SK-N-SH treated with all-trans-retinoic acid at 6 μM for 48 hours (cell line): ENCODE measurements at regions not wholly inside any gene's neighbourhood (a gene's known extent, or its start where the extent isn't known, plus 50 kb on each side); places are given as distances from the start of the nearest gene placed in this dataset.

Source experiments
- ATAC-seq: fragments of 200-7000 bp; cut with Tn5 transposase; 3 replicates; pipeline ENCODE4 v1.9.1; 2020; ENCODE audit warnings: mild to moderate bottlenecking, moderate library complexity
- ARNTL ChIP-seq: fragments of 450-650 bp; formaldehyde crosslinking; IDR thresholded peaks from 2 replicates; pipeline ENCODE4 v1.5.0; 2020; ENCODE audit warnings: low read depth, mild to moderate bottlenecking, moderate library complexity, borderline replicate concordance
- BACH2 ChIP-seq: fragments of 250-450 bp; sonication (Bioruptor Pico); IDR thresholded peaks from 2 replicates; pipeline ENCODE4 v1.9.0; 2021; ENCODE audit warnings: mild to moderate bottlenecking, borderline replicate concordance
- CREB5 ChIP-seq: fragments of 250-450 bp; sonication (Bioruptor Pico); IDR thresholded peaks from 2 replicates; pipeline ENCODE4 v1.5.1; 2020; ENCODE audit warnings: low read depth, mild to moderate bottlenecking, moderate library complexity
- CSDC2 ChIP-seq: fragments of 250-450 bp; sonication (Bioruptor Pico); IDR thresholded peaks from 2 replicates; pipeline ENCODE4 v1.5.0; 2020; ENCODE audit warnings: mild to moderate bottlenecking, moderate library complexity
- ESRRG ChIP-seq: fragments of 250-450 bp; sonication (Bioruptor Pico); IDR thresholded peaks from 2 replicates; pipeline ENCODE4 v1.6.1; 2021; ENCODE audit warnings: mild to moderate bottlenecking
- GLIS3 ChIP-seq: fragments of 250-450 bp; sonication (Bioruptor Pico); IDR thresholded peaks from 2 replicates; pipeline ENCODE4 v1.5.0; 2020; ENCODE audit warnings: mild to moderate bottlenecking, moderate library complexity
- ISL1 ChIP-seq: fragments of 250-450 bp; sonication (Bioruptor Pico); IDR thresholded peaks from 2 replicates; pipeline ENCODE4 v2.1.2; 2022; ENCODE audit warnings: mild to moderate bottlenecking, moderate library complexity
- OSR1 ChIP-seq: fragments of 250-450 bp; sonication (Bioruptor Pico); IDR thresholded peaks from 2 replicates; pipeline ENCODE4 v1.8.0; 2022; ENCODE audit warnings: moderate library complexity, mild to moderate bottlenecking, inconsistent platforms
- PATZ1 ChIP-seq: fragments of 250-450 bp; sonication (Bioruptor Pico); IDR thresholded peaks from 2 replicates; pipeline ENCODE4 v1.8.0; 2020; ENCODE audit warnings: mild to moderate bottlenecking, moderate library complexity, borderline replicate concordance
- RARB ChIP-seq: fragments of 250-450 bp; sonication (Bioruptor Pico); IDR thresholded peaks from 2 replicates; pipeline ENCODE4 v1.8.0; 2021; ENCODE audit warnings: mild to moderate bottlenecking, moderate library complexity
- SNAI2 ChIP-seq: fragments of 250-450 bp; sonication (Bioruptor Pico); IDR thresholded peaks from 2 replicates; pipeline ENCODE4 v1.5.0; 2020; ENCODE audit warnings: mild to moderate bottlenecking, moderate library complexity
- TOX ChIP-seq: fragments of 250-450 bp; sonication (Bioruptor Pico); IDR thresholded peaks from 2 replicates; pipeline ENCODE4 v1.8.0; 2021; ENCODE audit warnings: mild to moderate bottlenecking, moderate library complexity, borderline replicate concordance
- TSHZ2 ChIP-seq: fragments of 250-450 bp; sonication (Bioruptor Pico); IDR thresholded peaks from 2 replicates; pipeline ENCODE4 v1.5.0; 2020; ENCODE audit warnings: mild to moderate bottlenecking, moderate library complexity
- ZC3H10 ChIP-seq: fragments of 250-450 bp; sonication (Bioruptor Pico); IDR thresholded peaks from 2 replicates; pipeline ENCODE4 v1.5.1; 2021; ENCODE audit warnings: mild to moderate bottlenecking, moderate library complexity
- ZFP3 ChIP-seq: fragments of 250-450 bp; sonication (Bioruptor Pico); IDR thresholded peaks from 2 replicates; pipeline ENCODE4 v1.5.0; 2020; ENCODE audit warnings: mild to moderate bottlenecking, moderate library complexity
- ZNF565 ChIP-seq: fragments of 450-650 bp; formaldehyde crosslinking; conservative IDR thresholded peaks from 2 replicates; pipeline ENCODE4 v1.5.0; 2020; ENCODE audit warnings: low read depth, mild to moderate bottlenecking, moderate library complexity
- ZNF70 ChIP-seq: fragments of 450-650 bp; formaldehyde crosslinking; IDR thresholded peaks from 2 replicates; pipeline ENCODE4 v1.5.0; 2020; ENCODE audit warnings: mild to moderate bottlenecking, moderate library complexity
- ZNF8 ChIP-seq: fragments of 450-650 bp; formaldehyde crosslinking; IDR thresholded peaks from 2 replicates; pipeline ENCODE4 v1.5.0; 2020; ENCODE audit warnings: mild to moderate bottlenecking, moderate library complexity

- TF ChIP-seq TOX (no peak), ZNF565 (CRISPR knock-in tag) (no peak)
Measured at GRCh38 chr13:106187501-106188095, 347.9 kb downstream of the EFNB2 start.

GRCh38 chr13:106187101-106187500 is 348.4 kb downstream of the EFNB2 start:
- no peak for ATAC-seq
- TF ChIP-seq GLIS3 (CRISPR knock-in tag): no peak
- no peak for TF ChIP-seq OSR1 (CRISPR knock-in tag)
- TF ChIP-seq PATZ1 (CRISPR knock-in tag): no peak
- no peak for TF ChIP-seq BACH2 (CRISPR knock-in tag)
- no peak for TF ChIP-seq CREB5 (CRISPR knock-in tag)
- TF ChIP-seq TSHZ2: no peak
- TF ChIP-seq TOX: no peak
- no peak for TF ChIP-seq ZC3H10 (CRISPR knock-in tag)
- no peak for TF ChIP-seq SNAI2
- no peak for TF ChIP-seq ZNF70 (CRISPR knock-in tag)
- no peak for TF ChIP-seq RARB
- no peak for TF ChIP-seq ARNTL (CRISPR knock-in tag)
- TF ChIP-seq ZNF565 (CRISPR knock-in tag): no peak
- TF ChIP-seq ESRRG: no peak
- TF ChIP-seq ZFP3 (CRISPR knock-in tag): no peak
- no peak for TF ChIP-seq ZNF8 (CRISPR knock-in tag)

More at GRCh38 chr13:106187501-106188095, 347.9 kb downstream of the EFNB2 start:
- no peak for ATAC-seq

GRCh38 chr13:106186366-106187030 is 349.0 kb downstream of the EFNB2 start:
- TF ChIP-seq BACH2 (CRISPR knock-in tag) (no peak), CSDC2 (CRISPR knock-in tag) (no peak)
- ATAC-seq: no peak

- TF ChIP-seq TOX (no peak), ZNF565 (CRISPR knock-in tag) (no peak), TSHZ2 (no peak), CREB5 (CRISPR knock-in tag) (no peak), GLIS3 (CRISPR knock-in tag) (no peak), ZNF8 (CRISPR knock-in tag) (no peak), BACH2 (CRISPR knock-in tag) (no peak), ISL1 (CRISPR knock-in tag) (no peak), PATZ1 (CRISPR knock-in tag) (no peak)
- ATAC-seq: no peak
Measured at GRCh38 chr13:106184790-106185189, 350.7 kb downstream of the EFNB2 start.
